CMK (cell line): ENCODE measurements at regions not wholly inside any gene's neighbourhood (a gene's known extent, or its start where the extent isn't known, plus 50 kb on each side); places are given as distances from the start of the nearest gene placed in this dataset.

Source experiments
- DNase-seq: peaks from one replicate; pipeline ENCODE4 v3.0.0-alpha.2; 2010; ENCODE audit warnings: low read depth

- no peak for DNase-seq
Measured at GRCh38 chr3:68057637-68058320, 403.4 kb upstream of the SUCLG2 start.

GRCh38 chr3:68056556-68056955 is 402.1 kb upstream of the SUCLG2 start:
- no peak for DNase-seq

GRCh38 chr3:68055215-68055614 is 400.8 kb upstream of the SUCLG2 start:
- DNase-seq = no peak

GRCh38 chr3:68049776-68050175 is 395.4 kb upstream of the SUCLG2 start:
- DNase-seq = no peak

- no peak for DNase-seq
Measured at GRCh38 chr3:68045976-68046375, 391.6 kb upstream of the SUCLG2 start.

- no peak for DNase-seq
Measured at GRCh38 chr3:68033867-68034266, 379.5 kb upstream of the SUCLG2 start.

GRCh38 chr3:68032209-68032608 is 377.8 kb upstream of the SUCLG2 start:
- DNase-seq = no peak

GRCh38 chr3:68025189-68025588 is 370.8 kb upstream of the SUCLG2 start:
- no peak for DNase-seq

- no peak for DNase-seq
Measured at GRCh38 chr3:68019876-68020275, 365.5 kb upstream of the SUCLG2 start.

- no peak for DNase-seq
Measured at GRCh38 chr3:68018275-68018674, 363.9 kb upstream of the SUCLG2 start.

- no peak for DNase-seq
Measured at GRCh38 chr3:68017069-68017468, 362.7 kb upstream of the SUCLG2 start.

- DNase-seq = no peak
Measured at GRCh38 chr3:68009900-68010299, 355.5 kb upstream of the SUCLG2 start.

- DNase-seq = no peak
Measured at GRCh38 chr3:68007621-68008226, 353.3 kb upstream of the SUCLG2 start.

GRCh38 chr3:68006646-68007045 is 352.2 kb upstream of the SUCLG2 start:
- DNase-seq = no peak

- no peak for DNase-seq
Measured at GRCh38 chr3:68004091-68004490, 349.7 kb upstream of the SUCLG2 start.

GRCh38 chr3:67998281-67998680 is 343.9 kb upstream of the SUCLG2 start:
- no peak for DNase-seq

- no peak for DNase-seq
Measured at GRCh38 chr3:67995206-67995605, 340.8 kb upstream of the SUCLG2 start.

- DNase-seq = no peak
Measured at GRCh38 chr3:67986706-67987105, 332.3 kb upstream of the SUCLG2 start.

GRCh38 chr3:67983166-67983565 is 328.8 kb upstream of the SUCLG2 start:
- no peak for DNase-seq

GRCh38 chr3:67981077-67981476 is 326.7 kb upstream of the SUCLG2 start:
- DNase-seq = no peak

GRCh38 chr3:67979342-67979741 is 324.9 kb upstream of the SUCLG2 start:
- DNase-seq = no peak

GRCh38 chr3:67977762-67978161 is 323.4 kb upstream of the SUCLG2 start:
- no peak for DNase-seq

- DNase-seq = no peak
Measured at GRCh38 chr3:67976663-67977062, 322.3 kb upstream of the SUCLG2 start.

- DNase-seq = no peak
Measured at GRCh38 chr3:67964596-67964995, 310.2 kb upstream of the SUCLG2 start.
